ENCODE measurements at regions not wholly inside any gene's neighbourhood (a gene's known extent, or its start where the extent isn't known, plus 50 kb on each side); places are given as distances from the start of the nearest gene placed in this dataset.

GRCh38 chr3:180352261-180352660 lies 249.7 kb upstream of the TTC14 start:
- DNase-seq: no peak

- DNase-seq: no peak
Measured at GRCh38 chr3:180354214-180354613, 247.7 kb upstream of the TTC14 start.

GRCh38 chr3:180358179-180358578 lies 243.8 kb upstream of the TTC14 start:
- no peak for DNase-seq

- DNase-seq: no peak
Measured at GRCh38 chr3:180359061-180359952, 242.7 kb upstream of the TTC14 start.

- DNase-seq: no peak
Measured at GRCh38 chr3:180359953-180360279, 242.0 kb upstream of the TTC14 start.

- DNase-seq: no peak
Measured at GRCh38 chr3:180362081-180362480, 239.9 kb upstream of the TTC14 start.

GRCh38 chr3:180375831-180376230 lies 226.1 kb upstream of the TTC14 start:
- DNase-seq: no peak

- DNase-seq: no peak
Measured at GRCh38 chr3:180378496-180378895, 223.5 kb upstream of the TTC14 start.

GRCh38 chr3:180382638-180383180 lies 219.3 kb upstream of the TTC14 start:
- DNase-seq: no peak

- DNase-seq: no peak
Measured at GRCh38 chr3:180383332-180384020, 218.5 kb upstream of the TTC14 start.

GRCh38 chr3:180390313-180390712 lies 211.7 kb upstream of the TTC14 start:
- no peak for DNase-seq

GRCh38 chr3:180391001-180391400 lies 211.0 kb upstream of the TTC14 start:
- DNase-seq: no peak

GRCh38 chr3:180401226-180401625 lies 200.7 kb upstream of the TTC14 start:
- DNase-seq: no peak

GRCh38 chr3:180402471-180403073 lies 199.4 kb upstream of the TTC14 start:
- DNase-seq: no peak

GRCh38 chr3:180403156-180403555 lies 198.8 kb upstream of the TTC14 start:
- no peak for DNase-seq

GRCh38 chr3:180408654-180409053 lies 193.3 kb upstream of the TTC14 start:
- no peak for DNase-seq

GRCh38 chr3:180409170-180409569 lies 192.8 kb upstream of the TTC14 start:
- no peak for DNase-seq

- DNase-seq: no peak
Measured at GRCh38 chr3:180409883-180410282, 192.1 kb upstream of the TTC14 start.

GRCh38 chr3:180414157-180414556 lies 187.8 kb upstream of the TTC14 start:
- no peak for DNase-seq

GRCh38 chr3:180416111-180416594 lies 185.8 kb upstream of the TTC14 start:
- DNase-seq: no peak

- DNase-seq: no peak
Measured at GRCh38 chr3:180417241-180417640, 184.7 kb upstream of the TTC14 start.

- no peak for DNase-seq
Measured at GRCh38 chr3:180420016-180420415, 181.9 kb upstream of the TTC14 start.

GRCh38 chr3:180420804-180421203 lies 181.2 kb upstream of the TTC14 start:
- no peak for DNase-seq

- no peak for DNase-seq
Measured at GRCh38 chr3:180421221-180421620, 180.7 kb upstream of the TTC14 start.

All from NCI-H2171 treated with DMSO at 0.1 percent for 48 hours (cell line).